NB4 (cell line): ENCODE measurements at regions not wholly inside any gene's neighbourhood (a gene's known extent, or its start where the extent isn't known, plus 50 kb on each side); places are given as distances from the start of the nearest gene placed in this dataset.

Experiments
- DNase-seq: peaks from one replicate; pipeline ENCODE4 v3.0.0; 2010; ENCODE audit warnings: low read depth
- H3K4me3 ChIP-seq: one replicate; pipeline ENCODE4 v1.5.1; 2011; ENCODE audit warnings: mild to moderate bottlenecking, low read depth, low read length, moderate library complexity
- MYC ChIP-seq: IDR thresholded peaks from 2 replicates; pipeline ENCODE4 v1.6.1; 2011; ENCODE audit warnings: low read depth, low read length
- POLR2A ChIP-seq: IDR thresholded peaks from 2 replicates; pipeline ENCODE4 v1.6.1; 2011; ENCODE audit warnings: mild to moderate bottlenecking; ENCODE audit not compliant: insufficient read length; ENCODE audit errors: extremely low read depth
- TF ChIP-seq, protein P1 (sequence below): IDR thresholded peaks from one replicate; pipeline ENCODE4 v1.5.1; 2012; ENCODE audit warnings: low read depth, low read length
- TF ChIP-seq, protein P2 (sequence below): IDR thresholded peaks from 2 replicates; pipeline ENCODE4 v1.6.1; 2011; ENCODE audit warnings: low read depth, low read length

DNA sequence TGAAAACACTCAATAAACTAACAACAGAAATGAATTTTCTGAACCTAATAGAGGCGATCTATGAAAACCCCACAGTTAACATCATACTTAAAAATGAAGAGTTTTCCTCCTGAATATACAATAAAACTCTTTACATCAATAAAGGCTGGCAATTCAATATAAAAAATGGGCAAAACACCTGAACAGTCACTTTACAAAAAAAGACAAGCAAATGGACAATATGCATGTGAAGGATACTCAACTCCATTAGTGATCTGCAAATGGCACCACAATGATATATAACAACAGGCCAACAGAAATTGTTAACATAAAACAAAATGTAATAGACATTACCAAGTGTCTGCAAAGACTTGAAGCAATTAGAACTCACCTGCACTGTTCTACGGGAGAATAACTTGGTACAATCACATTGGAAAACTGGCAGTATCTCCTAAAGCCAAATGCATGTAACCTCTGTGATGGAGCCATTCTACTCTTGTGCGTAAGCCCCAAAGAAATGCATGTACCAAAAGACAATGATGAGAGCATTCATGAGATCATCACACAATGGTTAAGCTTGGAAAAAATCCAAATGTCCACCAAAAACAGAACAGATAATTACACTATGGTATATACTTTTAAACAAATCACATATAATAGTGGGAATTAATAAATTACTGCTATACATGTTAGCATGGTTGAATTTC, 433.4 kb upstream of the MAF start:
- no peak overlapping the region for H3K4me3 ChIP-seq
- TF ChIP-seq MYC (no peak), POLR2A (no peak)
- no peak for DNase-seq

DNA sequence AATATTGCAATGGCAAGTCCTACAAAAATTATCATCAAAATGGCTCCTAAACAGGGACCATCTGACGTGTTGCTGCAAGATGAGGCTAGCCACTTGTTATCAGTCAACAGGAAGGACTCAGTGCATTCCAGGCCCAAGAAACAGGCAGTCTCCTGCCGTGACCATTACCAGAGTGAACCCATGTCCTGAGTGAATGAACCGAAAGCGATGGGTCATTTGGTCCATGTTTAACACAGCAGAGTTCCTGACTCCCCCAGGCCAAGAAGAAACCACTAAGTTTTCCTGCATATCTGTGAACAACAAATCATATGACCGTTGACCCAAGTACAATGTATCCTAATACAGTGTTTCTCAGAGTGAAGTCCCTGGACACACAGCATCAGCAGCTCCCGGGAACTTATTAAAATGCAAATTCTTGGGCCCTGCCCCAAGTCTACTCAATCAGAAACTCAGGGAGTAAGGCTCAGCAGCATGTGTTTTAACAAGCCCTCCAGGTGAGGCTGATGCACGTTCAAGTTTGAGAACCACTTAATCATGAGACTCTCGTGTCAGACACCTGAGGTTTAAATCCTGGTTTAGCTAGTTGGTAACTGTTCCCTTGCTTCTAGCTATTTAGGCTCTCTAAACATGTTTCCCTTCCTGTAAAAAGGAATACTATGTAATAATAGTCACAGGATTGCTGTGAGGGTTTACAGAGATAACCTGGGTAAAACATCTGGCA, 429.4 kb upstream of the MAF start:
- TF ChIP-seq, protein P1, sequence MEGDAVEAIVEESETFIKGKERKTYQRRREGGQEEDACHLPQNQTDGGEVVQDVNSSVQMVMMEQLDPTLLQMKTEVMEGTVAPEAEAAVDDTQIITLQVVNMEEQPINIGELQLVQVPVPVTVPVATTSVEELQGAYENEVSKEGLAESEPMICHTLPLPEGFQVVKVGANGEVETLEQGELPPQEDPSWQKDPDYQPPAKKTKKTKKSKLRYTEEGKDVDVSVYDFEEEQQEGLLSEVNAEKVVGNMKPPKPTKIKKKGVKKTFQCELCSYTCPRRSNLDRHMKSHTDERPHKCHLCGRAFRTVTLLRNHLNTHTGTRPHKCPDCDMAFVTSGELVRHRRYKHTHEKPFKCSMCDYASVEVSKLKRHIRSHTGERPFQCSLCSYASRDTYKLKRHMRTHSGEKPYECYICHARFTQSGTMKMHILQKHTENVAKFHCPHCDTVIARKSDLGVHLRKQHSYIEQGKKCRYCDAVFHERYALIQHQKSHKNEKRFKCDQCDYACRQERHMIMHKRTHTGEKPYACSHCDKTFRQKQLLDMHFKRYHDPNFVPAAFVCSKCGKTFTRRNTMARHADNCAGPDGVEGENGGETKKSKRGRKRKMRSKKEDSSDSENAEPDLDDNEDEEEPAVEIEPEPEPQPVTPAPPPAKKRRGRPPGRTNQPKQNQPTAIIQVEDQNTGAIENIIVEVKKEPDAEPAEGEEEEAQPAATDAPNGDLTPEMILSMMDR: no peak
- no peak overlapping the region for H3K4me3 ChIP-seq
- DNase-seq: no peak

DNA sequence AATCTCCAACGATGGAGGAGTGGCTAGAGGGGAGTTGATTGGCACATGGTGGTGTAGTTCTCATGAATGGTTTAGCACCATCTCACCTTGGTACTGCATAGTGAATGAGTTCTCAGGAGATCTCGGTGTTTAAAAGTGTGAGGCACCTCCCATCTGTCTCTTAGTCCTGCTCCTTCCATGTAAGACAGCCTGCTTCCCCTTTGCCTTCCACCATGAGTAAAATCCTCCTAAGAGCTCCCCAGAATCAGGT, 428.8 kb upstream of the MAF start:
- H3K4me3 ChIP-seq: no peak overlapping the region
- TF ChIP-seq, protein P1: no peak
- no peak for TF ChIP-seq MYC
- TF ChIP-seq POLR2A: no peak
- TF ChIP-seq, protein P2, sequence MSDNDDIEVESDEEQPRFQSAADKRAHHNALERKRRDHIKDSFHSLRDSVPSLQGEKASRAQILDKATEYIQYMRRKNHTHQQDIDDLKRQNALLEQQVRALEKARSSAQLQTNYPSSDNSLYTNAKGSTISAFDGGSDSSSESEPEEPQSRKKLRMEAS: no peak
- no peak for DNase-seq

DNA sequence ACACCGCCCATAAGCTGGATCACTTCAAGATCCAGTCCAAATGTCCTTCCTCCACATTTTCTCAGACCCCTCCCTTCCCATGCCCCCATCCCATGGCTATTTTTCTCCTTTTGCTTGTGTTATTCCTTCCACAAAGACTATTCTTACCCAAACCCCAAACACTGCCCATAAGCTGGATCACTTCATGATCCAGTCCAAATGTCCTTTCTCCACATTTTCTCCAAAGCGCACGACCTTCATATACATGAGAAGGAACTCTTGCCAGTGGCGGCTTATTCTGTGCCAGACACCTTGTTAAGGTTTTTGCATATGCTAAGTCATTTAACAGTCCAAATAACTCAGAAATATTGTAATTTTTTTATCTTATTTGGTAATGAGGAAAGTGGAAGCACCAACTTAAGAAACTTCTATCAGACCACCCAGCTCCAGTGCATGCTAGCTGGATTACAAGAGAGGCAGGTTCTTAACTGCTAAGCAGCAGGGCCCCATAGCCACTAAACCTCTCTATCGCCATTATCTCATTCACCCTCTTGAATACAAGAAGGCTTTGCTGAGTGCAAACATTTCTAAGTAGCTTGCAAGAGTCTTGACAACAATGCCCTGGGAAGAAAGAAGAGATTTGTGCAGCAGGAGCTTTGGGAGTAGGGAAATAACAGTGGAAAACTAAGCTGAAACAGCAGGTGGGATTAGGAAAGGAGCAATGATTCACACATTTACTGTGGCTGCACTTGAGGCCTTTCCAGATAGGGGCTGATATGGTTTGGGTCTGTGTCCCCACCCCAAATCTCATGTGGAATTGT, 428.2 kb upstream of the MAF start:
- TF ChIP-seq, protein P2: no peak
- TF ChIP-seq MYC: no peak
- TF ChIP-seq POLR2A: no peak
- TF ChIP-seq, protein P1: no peak
- H3K4me3 ChIP-seq: no peak overlapping the region
- DNase-seq: no peak

DNA sequence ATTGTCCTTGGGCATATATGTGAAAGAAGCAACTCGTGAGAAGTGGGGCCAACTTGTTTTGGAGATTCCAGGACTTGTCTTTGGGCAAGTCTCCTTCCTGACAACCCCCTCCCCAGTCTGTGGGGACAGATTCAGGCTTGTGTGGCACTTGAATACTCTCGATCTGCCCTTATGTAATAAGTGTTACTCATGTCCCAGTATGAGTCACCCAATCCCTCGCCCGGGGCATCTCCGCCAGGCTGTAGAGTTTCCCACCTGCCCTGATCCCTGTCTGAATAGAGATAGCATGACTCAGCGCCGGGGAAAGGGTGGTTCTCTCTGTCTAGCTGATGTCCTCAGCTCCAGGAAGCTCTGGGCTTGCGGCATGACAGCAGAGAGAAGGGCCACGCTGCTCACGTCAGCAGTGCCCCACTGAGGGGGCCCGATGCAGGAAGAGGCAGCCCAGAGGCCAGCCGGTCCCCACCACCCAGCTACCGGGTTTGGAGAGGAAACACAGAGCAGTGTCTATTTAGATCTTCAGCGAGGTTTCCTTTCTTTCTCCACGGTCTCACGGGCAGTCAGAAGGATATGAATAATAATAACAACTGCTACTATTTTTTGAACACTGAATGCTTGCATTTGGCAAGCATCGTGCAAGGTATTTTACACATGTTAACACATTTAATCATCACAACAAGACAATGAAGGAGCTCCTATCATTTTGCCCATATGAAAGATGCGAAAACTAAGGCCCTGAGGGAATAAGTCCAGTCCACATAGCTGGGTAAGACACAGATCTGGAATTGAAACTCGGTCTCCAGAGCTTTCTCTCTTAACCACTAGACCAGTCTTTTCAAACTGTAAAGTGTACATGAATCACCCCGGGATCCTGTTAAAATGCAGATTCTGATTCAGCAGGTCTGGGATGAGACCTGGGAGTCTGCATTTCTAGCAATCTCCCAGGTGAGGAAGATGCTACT, 426.7 kb upstream of the MAF start:
- H3K4me3 ChIP-seq: no peak overlapping the region
- TF ChIP-seq, protein P1: no peak
- TF ChIP-seq, protein P2: peak; percentile 28; the same call in 1 of the 2 replicates
- DNase-seq: peak; percentile 86

DNA sequence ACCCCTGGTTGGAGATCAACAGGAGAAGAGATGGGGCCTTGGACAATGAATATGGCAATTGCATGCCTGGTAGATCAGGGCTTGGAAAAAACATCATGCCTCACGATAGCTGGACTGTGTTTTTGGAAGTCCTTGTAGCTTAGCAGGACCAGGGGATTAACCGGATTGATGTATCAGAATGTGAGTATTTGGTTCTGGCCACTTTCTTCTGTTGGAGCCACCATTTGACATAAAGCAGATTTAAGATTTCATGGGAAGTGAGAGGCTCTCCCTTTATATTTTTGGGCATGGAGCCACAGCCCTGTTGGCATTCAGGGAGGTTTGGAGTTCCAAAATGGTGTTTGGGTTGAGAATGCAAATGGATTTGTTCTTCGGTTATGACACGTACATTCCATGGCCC, 424.7 kb upstream of the MAF start:
- no peak overlapping the region for H3K4me3 ChIP-seq
- DNase-seq: no peak
- TF ChIP-seq POLR2A (no peak), MYC (no peak)
- TF ChIP-seq, protein P2: no peak
- TF ChIP-seq, protein P1: no peak
